ENCODE measurements at regions not wholly inside any gene's neighbourhood (a gene's known extent, or its start where the extent isn't known, plus 50 kb on each side); places are given as distances from the start of the nearest gene placed in this dataset.

GRCh38 chr14:30077946-30078345 is 150.3 kb upstream of the PRKD1 start:
- no peak for DNase-seq

- no peak for DNase-seq
Observed at GRCh38 chr14:30078811-30079402, 151.3 kb upstream of the PRKD1 start.

- DNase-seq, result no peak
Observed at GRCh38 chr14:30082486-30082885, 154.8 kb upstream of the PRKD1 start.

- DNase-seq, result no peak
Observed at GRCh38 chr14:30084811-30085210, 157.2 kb upstream of the PRKD1 start.

GRCh38 chr14:30085943-30086342 is 158.3 kb upstream of the PRKD1 start:
- no peak for DNase-seq

- DNase-seq, result no peak
Observed at GRCh38 chr14:30088620-30089019, 161.0 kb upstream of the PRKD1 start.

GRCh38 chr14:30108975-30109700 is 181.5 kb upstream of the PRKD1 start:
- no peak for DNase-seq

- no peak for DNase-seq
Observed at GRCh38 chr14:30114051-30114450, 186.4 kb upstream of the PRKD1 start.

- DNase-seq, result no peak
Observed at GRCh38 chr14:30115756-30116155, 188.1 kb upstream of the PRKD1 start.

GRCh38 chr14:30118992-30119640 is 191.5 kb upstream of the PRKD1 start:
- no peak for DNase-seq

GRCh38 chr14:30125322-30125979 is 197.8 kb upstream of the PRKD1 start:
- no peak for DNase-seq

GRCh38 chr14:30129807-30130206 is 202.2 kb upstream of the PRKD1 start:
- DNase-seq, result no peak

- no peak for DNase-seq
Observed at GRCh38 chr14:30131581-30132097, 204.0 kb upstream of the PRKD1 start.

- DNase-seq, result no peak
Observed at GRCh38 chr14:30132196-30132595, 204.5 kb upstream of the PRKD1 start.

- DNase-seq, result no peak
Observed at GRCh38 chr14:30134936-30135335, 207.3 kb upstream of the PRKD1 start.

- DNase-seq, result no peak
Observed at GRCh38 chr14:30138567-30138966, 210.9 kb upstream of the PRKD1 start.

GRCh38 chr14:30142216-30142615 is 214.6 kb upstream of the PRKD1 start:
- DNase-seq, result no peak

GRCh38 chr14:30143627-30144026 is 216.0 kb upstream of the PRKD1 start:
- no peak for DNase-seq

- DNase-seq, result no peak
Observed at GRCh38 chr14:30153717-30154116, 226.1 kb upstream of the PRKD1 start.

- no peak for DNase-seq
Observed at GRCh38 chr14:30156571-30156970, 228.9 kb upstream of the PRKD1 start.

GRCh38 chr14:30158299-30158698 is 230.7 kb upstream of the PRKD1 start:
- DNase-seq, result no peak

GRCh38 chr14:30159374-30159773 is 231.7 kb upstream of the PRKD1 start:
- DNase-seq, result no peak

- no peak for DNase-seq
Observed at GRCh38 chr14:30160608-30161007, 233.0 kb upstream of the PRKD1 start.

- no peak for DNase-seq
Observed at GRCh38 chr14:30162066-30162465, 234.4 kb upstream of the PRKD1 start.

Measured in stimulated activated CD8-positive, alpha-beta memory T cell treated with anti-CD3 and anti-CD28 coated beads, Interleukin-4, amount 100 ng/mL, for 48 hours (primary cell).